Osteocyte (in vitro differentiated cells): ENCODE measurements at regions not wholly inside any gene's neighbourhood (a gene's known extent, or its start where the extent isn't known, plus 50 kb on each side); places are given as distances from the start of the nearest gene placed in this dataset.

Source experiments
- DNase-seq: peaks from one replicate; pipeline ENCODE4 v3.0.0; 2021; ENCODE audit warnings: mixed read lengths; ENCODE audit not compliant: unreplicated experiment; ENCODE audit errors: extremely low spot score
- H3K27ac Mint-ChIP-seq: one replicate; pipeline ENCODE4 v1.8.0; 2021; ENCODE audit warnings: mild to moderate bottlenecking, mixed read lengths; ENCODE audit not compliant: unreplicated experiment
- H3K27me3 Mint-ChIP-seq: one replicate; pipeline ENCODE4 v1.8.0; 2021; ENCODE audit warnings: mixed read lengths; ENCODE audit not compliant: unreplicated experiment
- H3K36me3 Mint-ChIP-seq: one replicate; pipeline ENCODE4 v1.8.0; 2021; ENCODE audit warnings: mixed read lengths; ENCODE audit not compliant: unreplicated experiment
- H3K4me1 Mint-ChIP-seq: one replicate; pipeline ENCODE4 v1.8.0; 2021; ENCODE audit warnings: mixed read lengths; ENCODE audit not compliant: unreplicated experiment
- H3K4me3 Mint-ChIP-seq: one replicate; pipeline ENCODE4 v1.8.0; 2021; ENCODE audit warnings: mild to moderate bottlenecking, moderate library complexity, mixed read lengths; ENCODE audit not compliant: unreplicated experiment
- H3K9me3 Mint-ChIP-seq: one replicate; pipeline ENCODE4 v1.8.0; 2021; ENCODE audit warnings: mixed read lengths; ENCODE audit not compliant: unreplicated experiment
- CTCF ChIP-seq: fragments of 200-600 bp; sonication (generic); IDR thresholded peaks from 2 replicates; pipeline ENCODE4 v1.5.0; 2021; ENCODE audit warnings: antibody characterized with exemption, mild to moderate bottlenecking, moderate library complexity

DNA sequence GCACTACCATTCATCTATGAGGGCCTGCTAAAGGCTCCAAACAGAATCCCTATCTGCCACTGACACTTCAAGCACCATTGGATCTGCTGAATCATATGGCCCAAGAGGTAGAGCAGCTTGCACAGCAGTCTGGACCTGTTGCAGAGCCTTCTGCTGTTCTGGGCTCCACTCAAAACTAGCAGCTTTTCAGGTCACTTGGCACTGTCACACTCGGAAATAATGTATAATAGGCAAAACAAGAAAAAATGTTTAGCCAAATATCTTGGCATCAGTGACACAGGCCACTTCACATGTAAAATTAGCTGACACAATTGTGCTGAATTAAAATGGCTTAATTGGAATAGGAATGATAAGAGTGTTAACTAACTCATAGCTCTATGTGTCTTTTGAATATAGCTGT, 1182.9 kb upstream of the LRRTM3 start:
- H3K4me3 Mint-ChIP-seq = no peak overlapping the region
- TF ChIP-seq CTCF = no peak
- no peaks in the 10 kb centered on the region for H3K36me3 Mint-ChIP-seq
- H3K27me3 Mint-ChIP-seq = no peaks in the 10 kb centered on the region
- no peak for DNase-seq
- H3K9me3 Mint-ChIP-seq = no peaks in the 10 kb centered on the region
- H3K4me1 Mint-ChIP-seq = no peaks in the 10 kb centered on the region
- no peak overlapping the region for H3K27ac Mint-ChIP-seq

- Mint-ChIP-seq H3K4me3 (no peak overlapping the region), H3K4me1 (no peaks in the 10 kb centered on the region), H3K36me3 (no peaks in the 10 kb centered on the region), H3K27me3 (no peaks in the 10 kb centered on the region), H3K27ac (no peak overlapping the region), H3K9me3 (no peaks in the 10 kb centered on the region)
- TF ChIP-seq CTCF = no peak
- no peak for DNase-seq
These were observed 1174.6 kb upstream of the LRRTM3 start for GRCh38 chr10:65751218-65751617.

GRCh38 chr10:65751896-65752295, 1173.9 kb upstream of the LRRTM3 start:
- H3K27me3 Mint-ChIP-seq = no peaks in the 10 kb centered on the region
- no peak for DNase-seq
- no peaks in the 10 kb centered on the region for H3K4me1 Mint-ChIP-seq
- no peak overlapping the region for H3K4me3 Mint-ChIP-seq
- no peaks in the 10 kb centered on the region for H3K36me3 Mint-ChIP-seq
- no peaks in the 10 kb centered on the region for H3K9me3 Mint-ChIP-seq
- TF ChIP-seq CTCF = no peak
- H3K27ac Mint-ChIP-seq = no peak overlapping the region

- H3K4me3 Mint-ChIP-seq = no peak overlapping the region
- no peaks in the 10 kb centered on the region for H3K27me3 Mint-ChIP-seq
- H3K27ac Mint-ChIP-seq = no peak overlapping the region
- H3K4me1 Mint-ChIP-seq = no peaks in the 10 kb centered on the region
- no peak for DNase-seq
- H3K9me3 Mint-ChIP-seq = no peaks in the 10 kb centered on the region
- H3K36me3 Mint-ChIP-seq = no peaks in the 10 kb centered on the region
- TF ChIP-seq CTCF = no peak
These were observed 1172.3 kb upstream of the LRRTM3 start for GRCh38 chr10:65753532-65753931.

GRCh38 chr10:65754112-65754511, 1171.7 kb upstream of the LRRTM3 start:
- Mint-ChIP-seq H3K27me3 (no peaks in the 10 kb centered on the region), H3K36me3 (no peaks in the 10 kb centered on the region), H3K4me1 (no peaks in the 10 kb centered on the region), H3K27ac (no peak overlapping the region), H3K4me3 (no peak overlapping the region), H3K9me3 (no peaks in the 10 kb centered on the region)
- TF ChIP-seq CTCF = no peak
- DNase-seq = no peak
